GM18502 (cell line): ENCODE measurements at regions not wholly inside any gene's neighbourhood (a gene's known extent, or its start where the extent isn't known, plus 50 kb on each side); places are given as distances from the start of the nearest gene placed in this dataset.
"Not testable (repeated sequence)": the region's sequence is repeated elsewhere in the genome, so short reads cannot be mapped to it uniquely, and the experiment has no call there.

Source experiments
- ATAC-seq: cut with Tn5 transposase; IDR thresholded peaks from one replicate; pipeline ENCODE4 v1.9.1; 2021; ENCODE audit warnings: mild to moderate bottlenecking; ENCODE audit not compliant: unreplicated experiment, poor library complexity

- no peak for ATAC-seq
Measured at GRCh38 chr11:82003671-82004515, 729.8 kb downstream of the FAM181B start.

DNA sequence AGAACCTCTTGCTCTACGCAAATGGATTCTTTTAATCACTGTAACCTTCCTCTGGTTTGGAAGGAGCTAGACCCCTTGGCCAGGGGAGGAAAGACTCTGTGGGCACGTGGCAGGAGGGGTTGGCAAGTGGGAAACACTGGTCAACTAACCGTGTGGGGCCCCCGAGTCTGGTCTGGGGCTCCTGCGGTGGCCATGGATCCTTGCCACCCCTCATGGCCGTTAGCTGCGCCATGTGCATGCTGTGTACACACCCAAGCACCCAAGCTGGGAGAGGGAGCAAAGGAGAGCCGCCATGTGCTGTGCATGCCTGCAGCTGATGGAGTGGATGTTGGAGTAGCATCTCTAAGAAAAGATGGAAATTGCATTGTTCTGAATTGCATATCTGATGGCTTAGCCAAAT is 730.6 kb downstream of the FAM181B start:
- no peak for ATAC-seq

DNA sequence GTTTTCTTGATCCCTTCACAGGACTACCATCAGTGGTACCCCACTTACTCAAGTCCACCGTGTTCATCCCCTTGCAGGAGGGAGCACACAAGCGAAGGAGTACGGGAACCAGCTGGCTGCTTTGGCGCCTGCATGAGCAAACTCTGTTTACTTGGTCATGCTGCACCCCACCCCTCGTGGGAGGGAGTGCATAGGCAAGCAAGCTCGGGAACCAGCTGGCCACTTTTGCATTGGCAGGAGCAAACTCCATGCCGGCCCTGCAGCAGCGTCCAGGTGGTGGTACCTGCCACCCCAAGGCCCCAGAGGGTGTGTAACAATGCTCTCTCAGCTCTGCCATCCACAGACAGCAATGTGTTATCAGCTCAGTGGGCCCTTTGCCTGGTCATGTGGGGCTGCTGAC is 737.8 kb downstream of the FAM181B start:
- no peak for ATAC-seq

- no peak for ATAC-seq
Measured at GRCh38 chr11:81993755-81994154, 739.9 kb downstream of the FAM181B start.

- no peak for ATAC-seq
Measured at GRCh38 chr11:81990659-81991443, 742.8 kb downstream of the FAM181B start.

GRCh38 chr11:81989093-81989492 is 744.6 kb downstream of the FAM181B start:
- no peak for ATAC-seq

DNA sequence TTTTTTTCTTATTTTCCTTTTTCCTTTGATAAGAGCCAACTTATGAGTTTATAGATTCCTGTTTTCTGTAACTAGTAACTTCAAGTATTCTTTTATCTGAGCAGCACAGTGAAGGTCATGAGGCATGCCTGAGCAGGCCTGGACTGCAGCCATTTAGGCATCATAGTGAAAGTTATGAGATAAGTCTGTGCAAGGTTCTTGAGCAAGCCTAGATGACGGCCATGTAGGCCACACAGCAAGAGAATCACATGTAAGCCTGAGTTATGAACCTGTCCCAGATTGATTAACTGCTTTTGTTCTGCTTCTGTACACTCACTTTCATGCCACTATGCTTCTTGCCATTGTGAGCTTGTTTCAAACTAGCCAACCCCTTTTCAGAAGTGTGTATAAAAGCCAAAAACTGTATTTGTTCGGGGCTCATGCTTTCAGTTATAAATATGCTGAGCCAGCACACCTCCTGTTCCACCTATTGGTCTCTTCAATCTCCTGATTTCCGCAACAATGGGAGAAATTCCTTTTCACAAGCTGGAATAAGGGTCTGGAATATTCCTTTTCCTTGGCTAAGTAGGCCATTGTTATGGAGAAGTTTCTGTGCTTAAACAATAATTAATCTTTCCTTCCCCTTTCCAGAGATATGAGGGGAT is 745.7 kb downstream of the FAM181B start:
- peak; percentile 69 for ATAC-seq

- ATAC-seq: no peak
Measured at GRCh38 chr11:81986556-81987161, 747.0 kb downstream of the FAM181B start.

- ATAC-seq: no peak
Measured at GRCh38 chr11:81979448-81979847, 754.2 kb downstream of the FAM181B start.

GRCh38 chr11:81975261-81975900 is 758.3 kb downstream of the FAM181B start:
- no peak for ATAC-seq

- no peak for ATAC-seq
Measured at GRCh38 chr11:81970886-81971285, 762.8 kb downstream of the FAM181B start.

GRCh38 chr11:81967242-81967641 is 766.4 kb downstream of the FAM181B start:
- ATAC-seq: no peak

DNA sequence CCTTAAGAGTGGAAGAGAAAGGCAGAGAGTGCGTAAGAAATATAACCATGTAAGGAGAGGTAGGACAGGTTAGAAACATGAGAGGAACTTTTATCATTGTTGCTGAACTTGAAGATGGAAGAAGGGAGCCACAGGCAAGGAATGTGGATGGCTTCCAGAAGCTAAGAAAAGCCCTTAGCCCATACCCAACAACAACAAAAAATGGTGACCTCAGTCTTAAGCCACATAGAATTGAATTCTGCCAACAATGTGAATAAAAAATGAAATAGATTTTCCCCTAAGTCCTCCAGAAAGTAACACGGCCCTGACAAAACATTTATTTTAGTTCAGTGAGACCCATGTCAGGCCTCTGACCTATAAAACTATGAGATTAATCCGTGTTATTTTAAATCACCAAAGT is 767.3 kb downstream of the FAM181B start:
- no peak for ATAC-seq

- ATAC-seq: no peak
Measured at GRCh38 chr11:81963018-81963417, 770.6 kb downstream of the FAM181B start.

GRCh38 chr11:81960443-81960842 is 773.2 kb downstream of the FAM181B start:
- no peak for ATAC-seq

DNA sequence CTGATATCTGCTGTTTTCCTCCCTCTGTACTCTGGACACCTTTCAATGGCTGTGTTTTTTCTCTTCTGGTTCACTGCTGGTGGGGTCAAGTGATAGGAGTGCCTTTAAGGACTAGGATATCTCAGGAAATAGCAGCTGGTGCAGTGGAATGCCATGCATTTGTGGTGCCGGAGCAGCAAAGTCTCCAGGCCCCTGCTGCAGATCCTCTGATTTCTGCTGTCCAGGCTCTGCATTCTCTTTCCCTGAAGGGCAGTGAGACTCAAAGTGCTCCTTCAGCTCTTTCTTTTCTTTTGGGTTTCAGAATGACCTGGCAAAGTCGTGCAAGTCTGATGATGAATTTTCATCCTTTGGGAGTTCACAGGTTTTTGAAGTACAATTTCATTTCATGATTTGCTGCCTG is 774.3 kb downstream of the FAM181B start:
- no peak for ATAC-seq

DNA sequence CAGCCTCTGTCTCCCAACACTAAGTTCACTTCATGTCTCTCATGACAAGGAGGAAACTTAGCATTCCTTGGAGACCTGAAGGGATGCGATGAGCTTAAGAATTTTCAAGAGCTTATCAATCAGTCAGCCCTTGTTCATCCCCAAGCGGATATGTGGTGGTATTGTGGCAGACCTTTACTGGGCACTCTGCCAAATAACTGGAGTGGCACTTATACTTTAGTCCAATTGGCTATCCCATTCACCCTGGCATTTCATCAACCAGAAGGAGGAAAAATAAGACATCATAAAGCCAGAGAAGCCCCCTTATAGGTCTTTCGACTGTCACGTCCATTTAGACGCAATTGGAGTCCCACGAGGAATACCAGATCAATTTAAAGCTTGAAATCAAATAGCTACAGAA is 779.4 kb downstream of the FAM181B start:
- not testable (repeated sequence) for ATAC-seq

DNA sequence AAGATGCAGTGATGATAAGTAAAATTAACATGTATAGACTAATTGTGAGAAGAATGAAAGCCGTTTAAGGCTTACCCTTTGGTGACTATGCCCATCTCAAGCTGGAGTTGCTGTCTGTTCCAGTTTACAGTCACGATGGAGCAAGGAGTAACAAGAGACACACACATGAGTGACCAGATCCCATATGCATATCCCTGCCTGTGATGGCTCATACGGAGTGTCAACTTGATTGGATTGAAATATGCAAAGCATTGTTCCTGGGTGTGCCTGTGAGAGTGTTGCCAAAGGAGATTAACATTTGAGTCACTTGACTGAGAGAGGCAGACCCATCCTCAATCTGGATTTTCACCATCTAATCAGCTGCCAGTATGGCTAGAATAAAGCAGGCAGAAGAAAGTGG is 786.8 kb downstream of the FAM181B start:
- no peak for ATAC-seq

DNA sequence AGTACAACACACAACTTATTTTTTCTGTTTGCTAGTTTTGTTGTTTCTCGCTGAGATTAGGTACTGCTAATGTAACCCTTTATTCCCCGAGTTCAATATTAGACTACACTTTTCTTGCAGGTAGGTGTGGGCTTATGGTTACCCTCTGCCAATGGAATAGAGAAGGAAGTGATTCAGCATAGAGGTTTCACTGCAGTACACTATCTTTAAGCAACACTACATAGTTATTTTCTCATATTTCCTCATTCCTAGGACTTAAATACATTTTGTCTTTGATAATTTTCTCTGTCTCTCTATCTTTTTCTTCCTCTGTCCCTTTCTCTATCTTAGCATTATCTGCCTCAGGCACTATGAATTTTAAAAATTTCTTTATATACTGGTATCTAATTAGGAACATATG is 791.0 kb downstream of the FAM181B start:
- no peak for ATAC-seq

DNA sequence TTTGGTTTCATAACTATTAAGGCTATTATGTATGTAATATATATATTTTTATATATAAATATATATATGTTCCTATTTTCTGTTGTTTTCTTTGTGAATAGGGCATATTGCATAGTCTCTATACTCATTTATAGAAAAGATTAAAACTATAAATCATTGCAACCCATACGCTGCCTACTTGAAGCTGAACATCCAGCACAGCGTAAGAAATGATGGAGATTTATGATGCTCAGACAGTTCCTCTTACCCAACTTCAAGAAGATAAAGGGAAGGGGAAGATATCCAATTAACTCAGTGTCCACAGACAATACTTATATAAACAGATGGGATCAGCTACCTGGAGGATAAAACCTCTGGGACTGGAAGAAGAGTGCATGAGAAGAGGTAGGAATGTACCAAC is 791.7 kb downstream of the FAM181B start:
- no peak for ATAC-seq
